IMR-90 (cell line): ENCODE measurements at regions not wholly inside any gene's neighbourhood (a gene's known extent, or its start where the extent isn't known, plus 50 kb on each side); places are given as distances from the start of the nearest gene placed in this dataset.

ENCODE experiments used
- ATAC-seq: fragments of 200-7000 bp; cut with Tn5 transposase; 2 replicates; pipeline ENCODE4 v1.9.1; 2020; ENCODE audit warnings: low read depth, mild to moderate bottlenecking, moderate library complexity
- BruUV-seq: library from RNA; stranded (reverse); fragments of 400-500 nt; replicated peaks from 2 replicates; lab custom pipeline; 2021; lab: Mats Ljungman, UMichigan
- CTCF ChIA-PET: fragments of 300-600 bp; formaldehyde crosslinking; extraction: SDS; loops from one replicate; lab custom pipeline; 2021; ENCODE audit warnings: antibody characterized with exemption; lab: Yijun Ruan, JAX
- POLR2A ChIA-PET: fragments of 300-600 bp; sonication (Branson Sonifier 250); formaldehyde crosslinking; loops from one replicate; lab custom pipeline; 2022; ENCODE audit warnings: antibody characterized with exemption; ENCODE audit not compliant: unreplicated experiment; lab: Charles Lee
- DNase-seq: peaks from one replicate; pipeline ENCODE4 v3.0.0; 2013
- H2AFZ ChIP-seq: replicated peaks from 2 replicates; pipeline ENCODE3; 2013; ENCODE audit warnings: low read length, mild to moderate bottlenecking; ENCODE audit not compliant: poor library complexity
- H2AK5ac ChIP-seq: 2 replicates; pipeline ENCODE4 v1.6.1; 2013; ENCODE audit warnings: low read depth, low read length, inconsistent platforms
- H2AK9ac ChIP-seq: replicated peaks from 2 replicates; pipeline ENCODE3; 2013; ENCODE audit warnings: mild to moderate bottlenecking, low read depth, low read length, moderate library complexity; ENCODE audit not compliant: poor library complexity
- H2BK120ac ChIP-seq: 2 replicates; pipeline ENCODE4 v1.6.1; 2013; ENCODE audit warnings: low read depth, low read length, inconsistent platforms
- H2BK15ac ChIP-seq: 3 replicates; pipeline ENCODE4 v1.6.1; 2013; ENCODE audit warnings: low read depth, low read length, inconsistent platforms
- H2BK20ac ChIP-seq: 2 replicates; pipeline ENCODE4 v1.6.1; 2013; ENCODE audit warnings: low read depth, mild to moderate bottlenecking, inconsistent platforms, low read length, moderate library complexity
- H2BK5ac ChIP-seq: 2 replicates; pipeline ENCODE4 v1.6.1; 2013; ENCODE audit warnings: mild to moderate bottlenecking, low read depth, low read length, inconsistent platforms; ENCODE audit not compliant: poor library complexity, severe bottlenecking
- H3K14ac ChIP-seq: replicated peaks from 2 replicates; pipeline ENCODE4 v1.6.1; 2013; ENCODE audit warnings: low read depth, low read length, inconsistent platforms
- H3K18ac ChIP-seq: 2 replicates; pipeline ENCODE4 v1.6.1; 2013; ENCODE audit warnings: low read depth, low read length, control low read depth
- H3K23ac ChIP-seq: 2 replicates; pipeline ENCODE4 v1.6.1; 2013; ENCODE audit warnings: low read depth, low read length, inconsistent platforms
- H3K27ac ChIP-seq: 2 replicates; pipeline ENCODE4 v1.5.1; 2013; ENCODE audit warnings: mild to moderate bottlenecking, control low read depth, low read length; ENCODE audit not compliant: insufficient read depth
- H3K27me3 ChIP-seq: 2 replicates; pipeline ENCODE4 v1.6.1; 2013; ENCODE audit warnings: low read length; ENCODE audit not compliant: control insufficient read depth, insufficient read depth
- H3K36me3 ChIP-seq: 2 replicates; pipeline ENCODE4 v1.6.1; 2013; ENCODE audit warnings: low read length, mixed read lengths; ENCODE audit not compliant: control insufficient read depth, insufficient read depth
- H3K4ac ChIP-seq: 2 replicates; pipeline ENCODE4 v1.6.1; 2013; ENCODE audit warnings: low read depth, low read length, inconsistent platforms
- H3K4me1 ChIP-seq: 2 replicates; pipeline ENCODE4 v1.6.1; 2013; ENCODE audit warnings: low read length, mixed read lengths; ENCODE audit not compliant: control insufficient read depth, insufficient read depth
- H3K4me2 ChIP-seq: 2 replicates; pipeline ENCODE4 v1.6.1; 2013; ENCODE audit warnings: low read depth, mild to moderate bottlenecking, control low read depth, low read length, moderate library complexity
- H3K4me3 ChIP-seq: 2 replicates; pipeline ENCODE4 v1.5.1; 2013; ENCODE audit warnings: low read depth, mild to moderate bottlenecking, control low read depth, low read length, moderate library complexity; ENCODE audit not compliant: insufficient read depth
- H3K56ac ChIP-seq: 2 replicates; pipeline ENCODE4 v1.6.1; 2013; ENCODE audit warnings: low read length, inconsistent platforms; ENCODE audit not compliant: insufficient read depth; ENCODE audit errors: extremely low read depth
- H3K79me1 ChIP-seq, 2 experiments: 2 replicates each; pipeline ENCODE4 v1.6.1; 2013; ENCODE audit warnings: low read length in 2 of 2, inconsistent platforms in 1 of 2, low read depth in 1 of 2
- H3K9ac ChIP-seq: 2 replicates; pipeline ENCODE4 v1.6.1; 2013; ENCODE audit warnings: low read depth, low read length, control low read depth
- H3K9me1 ChIP-seq: 2 replicates; pipeline ENCODE4 v1.6.1; 2013; ENCODE audit warnings: low read length, inconsistent platforms; ENCODE audit not compliant: insufficient read depth
- H3K9me3 ChIP-seq: 2 replicates; pipeline ENCODE4 v1.6.1; 2013; ENCODE audit warnings: low read length; ENCODE audit not compliant: control insufficient read depth, insufficient read depth
- H4K20me1 ChIP-seq: 2 replicates; pipeline ENCODE4 v1.6.1; 2013; ENCODE audit warnings: low read length, inconsistent platforms; ENCODE audit not compliant: insufficient read depth
- H4K5ac ChIP-seq: 2 replicates; pipeline ENCODE4 v1.6.1; 2013; ENCODE audit warnings: mild to moderate bottlenecking, low read depth, low read length, control low read depth
- H4K8ac ChIP-seq, 2 experiments: 2 replicates each; pipeline ENCODE4 v1.6.1; 2013; ENCODE audit warnings: low read depth in 2 of 2, low read length in 2 of 2, control low read depth in 1 of 2, inconsistent platforms in 1 of 2
- H4K91ac ChIP-seq: 2 replicates; pipeline ENCODE4 v1.6.1; 2013; ENCODE audit warnings: low read depth, low read length, inconsistent platforms; ENCODE audit not compliant: insufficient read depth
- BHLHE40 ChIP-seq: fragments of 150-350 bp; IDR thresholded peaks from 2 replicates; pipeline ENCODE4 v1.6.1; 2016; ENCODE audit warnings: mild to moderate bottlenecking, low read depth, low read length
- CEBPB ChIP-seq: IDR thresholded peaks from 2 replicates; pipeline ENCODE4 v1.6.1; 2012; ENCODE audit warnings: low read depth, low read length, improper control_type of control experiment
- FOS ChIP-seq: fragments of 150-350 bp; IDR thresholded peaks from 2 replicates; pipeline ENCODE4 v1.6.1; 2016; ENCODE audit warnings: low read depth, low read length
- MAFK ChIP-seq: IDR thresholded peaks from 2 replicates; pipeline ENCODE4 v1.6.1; 2012; ENCODE audit warnings: low read depth, low read length, improper control_type of control experiment
- MAZ ChIP-seq: IDR thresholded peaks from 2 replicates; pipeline ENCODE4 v1.6.1; 2012; ENCODE audit warnings: low read depth, mild to moderate bottlenecking, low read length, improper control_type of control experiment, moderate library complexity, borderline replicate concordance
- MXI1 ChIP-seq: IDR thresholded peaks from 2 replicates; pipeline ENCODE4 v1.6.1; 2012; ENCODE audit warnings: low read depth, mild to moderate bottlenecking, low read length, moderate library complexity, borderline replicate concordance
- NFE2L2 ChIP-seq: fragments of 150-350 bp; IDR thresholded peaks from 2 replicates; pipeline ENCODE4 v1.6.1; 2016; ENCODE audit warnings: low read depth, mild to moderate bottlenecking, low read length
- POLR2A ChIP-seq: IDR thresholded peaks from 2 replicates; pipeline ENCODE4 v1.6.1; 2012; ENCODE audit warnings: mild to moderate bottlenecking, low read depth, low read length
- RAD21 ChIP-seq: IDR thresholded peaks from 2 replicates; pipeline ENCODE4 v1.6.1; 2012; ENCODE audit warnings: low read length, improper control_type of control experiment
- RCOR1 ChIP-seq: IDR thresholded peaks from 2 replicates; pipeline ENCODE4 v1.6.1; 2012; ENCODE audit warnings: mild to moderate bottlenecking, low read length, improper control_type of control experiment; ENCODE audit not compliant: insufficient replicate concordance
- RFX5 ChIP-seq: IDR thresholded peaks from 2 replicates; pipeline ENCODE4 v1.8.0; 2012; ENCODE audit warnings: low read depth, mild to moderate bottlenecking, low read length, moderate library complexity
- WGBS, 2 experiments: methylation state at CpG; one replicate each; pipeline versions ENCODE4 v1.1.5 to v1.1.7; 2013; ENCODE audit warnings: missing lambda C conversion rate in 2 of 2; ENCODE audit not compliant: insufficient read length in 1 of 2; ENCODE audit errors: extremely low coverage in 2 of 2; 5-methylcytosine and 5-hydroxymethylcytosine counted together
- dilution Hi-C: fragments of 300-500 bp; cut with HindIII; formaldehyde crosslinking; loops from one replicate; pipeline ENCODE4 v1.14.3; 2018; ENCODE audit warnings: low sequenced_read_pairs; ENCODE audit not compliant: unreplicated experiment
- in situ Hi-C: fragments of 300-500 bp; cut with MboI; formaldehyde crosslinking; loops from 3 replicates; pipeline ENCODE4 v1.14.3; 2019; ENCODE audit warnings: low sequenced_read_pairs, inconsistent platforms, mixed read lengths
- intact Hi-C: fragments of 100-400 bp; cut with micrococcal nuclease; formaldehyde crosslinking; loops from 2 replicates; pipeline ENCODE4 v1.10.0; 2022

GRCh38 chr21:14880922-14881321 is 183.9 kb downstream of the NRIP1 start:
- no peak overlapping the region for H3K56ac ChIP-seq
- no peak overlapping the region for H3K4ac ChIP-seq
- H2AK5ac ChIP-seq: no peak overlapping the region
- intact Hi-C loops: no loop called here
- H4K8ac ChIP-seq: no peak overlapping the region
- peak; percentile 88 for DNase-seq
- no peak overlapping the region for H3K27ac ChIP-seq
- H2BK20ac ChIP-seq: no peak overlapping the region
- no peak overlapping the region for H4K91ac ChIP-seq
- H3K9me1 ChIP-seq: peaks cover 2% of the 10 kb centered on the region; the same call in 1 of the 2 replicates
- no peak overlapping the region for H3K23ac ChIP-seq
- H3K4me3 ChIP-seq: no peak overlapping the region
- H3K4me1 ChIP-seq: peaks cover 9% of the 10 kb centered on the region
- WGBS, 2 experiments: 0% methylated on average over 1 of the region's 2 CpGs; no CpG with 5 or more reads in 1 of the 2 experiments
- CTCF ChIA-PET: no interaction called here
- no peak overlapping the region for H2BK15ac ChIP-seq
- no peak overlapping the region for H2BK120ac ChIP-seq
- no peak overlapping the region for H4K5ac ChIP-seq
- in situ Hi-C loops: no loop called here
- no peak overlapping the region for H3K4me2 ChIP-seq
- no peak for TF ChIP-seq RFX5
- TF ChIP-seq MAFK: peak; percentile 41; the same call in 1 of the 2 replicates
- TF ChIP-seq MAZ: no peak
- TF ChIP-seq BHLHE40: peak; percentile 86
- peak; percentile 40; the same call in 1 of the 2 replicates for TF ChIP-seq NFE2L2
- peak; percentile 90 for TF ChIP-seq CEBPB
- TF ChIP-seq POLR2A: no peak
- TF ChIP-seq RCOR1: no peak
- peak; percentile 34; the same call in 1 of the 2 replicates for TF ChIP-seq FOS
- TF ChIP-seq RAD21: no peak
- TF ChIP-seq MXI1: no peak
- no TSS peak for BruUV-seq
- H2BK5ac ChIP-seq: no peak overlapping the region
- no peak overlapping the region for H2AFZ ChIP-seq
- POLR2A ChIA-PET: no interaction called here
- H3K18ac ChIP-seq: no peak overlapping the region
- H3K14ac ChIP-seq: no peak overlapping the region
- H3K9me3 ChIP-seq: no peaks in the 10 kb centered on the region
- H4K20me1 ChIP-seq: no peaks in the 10 kb centered on the region
- dilution Hi-C loops: no loop called here
- H2AK9ac ChIP-seq: no peak overlapping the region
- no peak overlapping the region for H3K9ac ChIP-seq
- no peaks in the 10 kb centered on the region for H3K27me3 ChIP-seq
- no peaks in the 10 kb centered on the region for H3K36me3 ChIP-seq
- peaks cover 2 to 3% of the 10 kb centered on the region in 2 experiments; a peak in 1 of 4 replicates for H3K79me1 ChIP-seq
- peak; percentile 78 for ATAC-seq
